OCI-LY3 (cell line): ENCODE measurements at regions not wholly inside any gene's neighbourhood (a gene's known extent, or its start where the extent isn't known, plus 50 kb on each side); places are given as distances from the start of the nearest gene placed in this dataset.

Source experiments
- CTCF ChIP-seq: fragments of 200-600, 300-600 bp; sonication (generic); IDR thresholded peaks from 2 replicates; pipeline ENCODE4 v1.5.1; 2014; ENCODE audit warnings: antibody characterized with exemption, low read length, low read depth
- EZH2phosphoT487 ChIP-seq: fragments of 200-600 bp; shearing (Covaris generic); IDR thresholded peaks from 2 replicates; pipeline ENCODE4 v1.6.1; 2018; ENCODE audit warnings: antibody characterized with exemption, mixed run types, low read depth

- TF ChIP-seq CTCF = no peak
- TF ChIP-seq EZH2phosphoT487 = no peak
Observed at GRCh38 chr6:169965239-169965638, 213.8 kb downstream of the ERMARD start.
